Chondrocyte (in vitro differentiated cells): ENCODE measurements at regions not wholly inside any gene's neighbourhood (a gene's known extent, or its start where the extent isn't known, plus 50 kb on each side); places are given as distances from the start of the nearest gene placed in this dataset.

ENCODE experiments used
- DNase-seq: peaks from one replicate; pipeline ENCODE4 v3.0.0; 2021; ENCODE audit warnings: mixed read lengths, low spot score
- H3K27ac Mint-ChIP-seq: one replicate; pipeline ENCODE4 v1.8.0; 2021; ENCODE audit warnings: mild to moderate bottlenecking, moderate library complexity, mixed read lengths; ENCODE audit not compliant: unreplicated experiment
- H3K27me3 Mint-ChIP-seq: 2 replicates; pipeline ENCODE4 v1.8.0; 2021; ENCODE audit warnings: low read depth, mixed read lengths
- H3K36me3 Mint-ChIP-seq: 2 replicates; pipeline ENCODE4 v1.8.0; 2021; ENCODE audit warnings: low read depth, mixed read lengths
- H3K4me1 Mint-ChIP-seq: 2 replicates; pipeline ENCODE4 v1.8.0; 2021; ENCODE audit warnings: low read depth, mild to moderate bottlenecking, mixed read lengths
- H3K4me3 Mint-ChIP-seq: one replicate; pipeline ENCODE4 v1.8.0; 2021; ENCODE audit warnings: mild to moderate bottlenecking, moderate library complexity, mixed read lengths; ENCODE audit not compliant: unreplicated experiment
- H3K9me3 Mint-ChIP-seq: 2 replicates; pipeline ENCODE4 v1.8.0; 2021; ENCODE audit warnings: low read depth, mixed read lengths
- CTCF ChIP-seq: fragments of 200-600 bp; sonication (generic); IDR thresholded peaks from 2 replicates; pipeline ENCODE4 v1.5.0; 2021; ENCODE audit warnings: antibody characterized with exemption, mild to moderate bottlenecking, moderate library complexity

- Mint-ChIP-seq H3K36me3 (peaks cover 3% of the 10 kb centered on the region), H3K4me3 (no peak overlapping the region), H3K9me3 (peaks cover 5% of the 10 kb centered on the region), H3K27me3 (peaks cover 15% of the 10 kb centered on the region), H3K27ac (no peak overlapping the region), H3K4me1 (peaks cover 9% of the 10 kb centered on the region)
- no peak for TF ChIP-seq CTCF
- no peak for DNase-seq
These were observed 369.0 kb downstream of the TENT5A start for GRCh38 chr6:81383472-81383871.

- DNase-seq: no peak
- H3K4me1 Mint-ChIP-seq: peaks cover 9% of the 10 kb centered on the region
- no peak for TF ChIP-seq CTCF
- no peak overlapping the region for H3K4me3 Mint-ChIP-seq
- peaks cover 16% of the 10 kb centered on the region for H3K27me3 Mint-ChIP-seq
- H3K27ac Mint-ChIP-seq: no peak overlapping the region
- H3K36me3 Mint-ChIP-seq: peaks cover 3% of the 10 kb centered on the region
- peaks cover 5% of the 10 kb centered on the region for H3K9me3 Mint-ChIP-seq
These were observed 369.6 kb downstream of the TENT5A start for GRCh38 chr6:81382852-81383251.

- no peak for TF ChIP-seq CTCF
- H3K9me3 Mint-ChIP-seq: peaks cover 5% of the 10 kb centered on the region
- H3K27me3 Mint-ChIP-seq: peaks cover 19% of the 10 kb centered on the region
- H3K36me3 Mint-ChIP-seq: peaks cover 3% of the 10 kb centered on the region
- H3K4me1 Mint-ChIP-seq: peaks cover 4% of the 10 kb centered on the region
- no peak overlapping the region for H3K27ac Mint-ChIP-seq
- no peak for DNase-seq
- no peak overlapping the region for H3K4me3 Mint-ChIP-seq
These were observed 371.0 kb downstream of the TENT5A start for GRCh38 chr6:81381382-81381916.

- TF ChIP-seq CTCF: no peak
- H3K9me3 Mint-ChIP-seq: peaks cover 2% of the 10 kb centered on the region
- H3K27me3 Mint-ChIP-seq: peaks cover 19% of the 10 kb centered on the region
- H3K27ac Mint-ChIP-seq: no peak overlapping the region
- no peak overlapping the region for H3K4me3 Mint-ChIP-seq
- H3K4me1 Mint-ChIP-seq: peaks cover 4% of the 10 kb centered on the region
- no peaks in the 10 kb centered on the region for H3K36me3 Mint-ChIP-seq
- DNase-seq: no peak
These were observed 371.7 kb downstream of the TENT5A start for GRCh38 chr6:81380718-81381338.

GRCh38 chr6:81376745-81377144 lies 375.7 kb downstream of the TENT5A start:
- H3K4me1 Mint-ChIP-seq: peaks cover 4% of the 10 kb centered on the region
- TF ChIP-seq CTCF: no peak
- peaks cover 20% of the 10 kb centered on the region for H3K27me3 Mint-ChIP-seq
- DNase-seq: no peak
- H3K4me3 Mint-ChIP-seq: no peak overlapping the region
- peaks cover 4% of the 10 kb centered on the region for H3K9me3 Mint-ChIP-seq
- no peaks in the 10 kb centered on the region for H3K36me3 Mint-ChIP-seq
- H3K27ac Mint-ChIP-seq: no peak overlapping the region
